HG02973 (cell line): ENCODE measurements at regions not wholly inside any gene's neighbourhood (a gene's known extent, or its start where the extent isn't known, plus 50 kb on each side); places are given as distances from the start of the nearest gene placed in this dataset.

Source experiments
- ATAC-seq: cut with Tn5 transposase; IDR thresholded peaks from one replicate; pipeline ENCODE4 v1.9.1; 2021; ENCODE audit warnings: moderate library complexity; ENCODE audit not compliant: unreplicated experiment

DNA sequence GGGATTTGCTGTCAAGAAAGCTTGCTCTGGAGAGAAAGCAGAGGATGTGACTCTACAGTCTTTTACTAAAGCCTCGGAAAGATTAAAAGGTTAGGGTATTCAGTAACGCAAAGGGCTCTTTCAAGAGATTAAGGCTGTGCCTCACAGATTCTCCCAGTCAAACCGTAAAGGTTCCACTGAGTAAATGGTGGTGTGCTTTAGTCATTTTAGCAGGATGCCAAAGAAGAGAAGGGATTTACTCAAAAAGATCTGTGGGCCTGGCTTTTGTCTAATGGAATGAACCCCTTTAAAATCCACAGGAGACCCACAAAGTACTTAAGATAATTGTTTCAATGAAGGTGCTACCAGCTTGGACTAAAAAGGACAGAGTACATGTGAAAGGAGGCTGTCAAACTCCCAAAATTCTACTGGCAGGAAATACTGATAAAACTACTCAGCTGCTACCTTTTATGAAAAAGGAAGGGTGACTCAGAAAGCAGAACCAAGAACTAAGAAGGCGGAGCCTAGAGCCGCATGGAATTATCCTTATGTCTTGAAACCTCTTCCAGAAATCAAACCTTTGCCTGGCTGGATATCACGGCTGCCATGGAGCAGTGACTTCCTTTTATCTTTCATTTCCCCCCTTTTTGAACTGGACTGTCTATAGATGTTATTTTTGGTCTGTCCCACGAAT lies 670.2 kb upstream of the ZEB2 start:
- no peak for ATAC-seq

DNA sequence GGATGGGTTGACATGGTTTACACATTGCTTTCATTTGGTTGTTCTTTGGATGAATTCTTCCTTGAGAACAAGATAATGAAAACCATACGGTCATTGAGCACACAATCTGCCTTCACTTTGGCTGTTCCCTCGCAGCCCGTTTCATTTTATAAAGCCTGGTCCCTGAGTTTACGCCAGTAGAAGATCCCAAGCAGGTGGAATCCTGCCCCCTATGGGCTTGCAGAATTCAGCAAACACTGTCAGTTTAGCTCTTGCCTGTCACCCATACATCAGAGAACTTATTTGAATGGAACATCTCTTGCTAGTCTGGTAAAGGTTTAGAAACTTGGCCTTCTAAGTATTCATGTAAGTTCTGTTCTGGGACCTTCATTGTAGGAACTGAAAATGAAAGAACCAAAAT lies 666.4 kb upstream of the ZEB2 start:
- ATAC-seq: no peak

GRCh38 chr2:145185696-145186095 lies 665.8 kb upstream of the ZEB2 start:
- no peak for ATAC-seq

DNA sequence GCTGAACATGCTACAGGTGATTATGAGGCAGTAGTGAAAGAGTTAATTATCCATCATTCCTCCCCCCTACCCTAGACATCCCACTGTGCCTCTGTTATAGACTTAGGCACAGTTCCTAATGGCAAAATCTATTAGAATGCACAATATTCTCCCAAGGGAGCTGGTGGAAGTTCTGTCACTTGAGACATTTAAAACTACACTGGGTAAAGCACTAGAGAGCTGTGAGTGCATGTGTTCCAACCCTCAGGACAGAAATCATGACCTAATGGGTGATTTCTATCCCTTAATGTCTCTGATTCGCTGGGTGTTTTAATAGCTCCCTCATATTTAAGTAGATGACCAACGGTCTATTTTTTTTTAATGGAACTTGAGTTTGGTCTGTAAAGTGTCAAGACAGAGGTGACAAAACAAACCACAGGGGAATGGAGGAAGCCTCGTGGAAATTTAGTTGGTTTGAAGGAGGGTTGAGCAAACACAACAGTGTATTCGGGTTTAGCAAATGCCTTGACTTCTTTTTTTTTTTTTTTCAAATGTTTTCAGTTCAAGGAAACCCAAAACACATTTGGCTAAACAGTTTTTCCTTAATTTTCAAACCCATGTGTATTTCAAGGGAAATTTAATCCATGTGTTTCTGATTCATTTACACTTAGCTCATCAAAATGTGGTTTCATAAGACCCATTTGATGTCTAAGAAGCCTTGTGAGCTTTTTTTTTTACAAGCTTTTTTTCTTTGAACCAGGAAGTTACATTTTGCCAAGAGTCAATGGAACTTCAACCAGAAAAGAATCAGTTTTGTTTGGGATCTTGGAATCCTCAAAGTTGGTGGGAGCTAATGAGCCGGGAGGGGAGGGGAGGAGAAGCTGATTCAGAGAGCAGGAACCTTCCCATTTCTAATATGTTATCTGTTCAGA lies 665.1 kb upstream of the ZEB2 start:
- ATAC-seq: no peak

DNA sequence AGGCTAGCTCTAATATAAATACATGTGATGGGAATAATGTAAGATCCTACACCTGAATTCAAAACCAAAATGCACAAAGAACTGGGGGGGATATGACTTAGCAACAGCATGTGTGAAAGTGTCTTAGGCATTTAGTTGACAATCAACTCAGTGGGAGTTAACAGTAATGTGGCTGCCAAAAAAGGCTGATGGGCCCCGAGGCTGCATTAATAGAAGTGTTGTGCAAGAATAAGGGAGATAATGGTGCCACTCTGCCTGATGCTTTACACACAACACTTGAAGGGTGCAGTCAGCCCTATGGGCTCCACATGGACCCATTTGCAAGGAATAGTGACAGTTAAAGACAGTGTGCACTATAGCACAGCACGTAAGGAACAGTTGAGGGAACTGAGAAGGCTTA lies 649.4 kb upstream of the ZEB2 start:
- ATAC-seq: no peak

DNA sequence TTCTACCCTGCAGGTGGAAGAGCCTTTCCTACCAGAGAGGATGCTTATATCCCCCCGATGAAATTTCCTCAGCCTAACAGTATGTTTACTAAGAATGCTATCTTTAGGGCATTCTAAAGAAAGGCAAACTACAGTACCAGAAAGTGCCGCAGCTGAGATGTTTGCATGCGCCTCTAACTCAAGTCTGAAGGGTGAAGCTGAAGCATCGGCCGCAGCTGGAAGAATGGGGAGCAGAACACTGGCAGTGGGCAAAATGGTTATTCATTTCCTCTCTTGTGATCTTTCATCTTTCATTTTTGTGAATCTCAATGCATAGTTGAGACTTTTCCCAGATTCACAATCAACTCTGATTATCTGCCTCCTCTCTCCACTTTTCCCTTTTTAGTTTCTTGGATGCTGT lies 648.2 kb upstream of the ZEB2 start:
- ATAC-seq: no peak

DNA sequence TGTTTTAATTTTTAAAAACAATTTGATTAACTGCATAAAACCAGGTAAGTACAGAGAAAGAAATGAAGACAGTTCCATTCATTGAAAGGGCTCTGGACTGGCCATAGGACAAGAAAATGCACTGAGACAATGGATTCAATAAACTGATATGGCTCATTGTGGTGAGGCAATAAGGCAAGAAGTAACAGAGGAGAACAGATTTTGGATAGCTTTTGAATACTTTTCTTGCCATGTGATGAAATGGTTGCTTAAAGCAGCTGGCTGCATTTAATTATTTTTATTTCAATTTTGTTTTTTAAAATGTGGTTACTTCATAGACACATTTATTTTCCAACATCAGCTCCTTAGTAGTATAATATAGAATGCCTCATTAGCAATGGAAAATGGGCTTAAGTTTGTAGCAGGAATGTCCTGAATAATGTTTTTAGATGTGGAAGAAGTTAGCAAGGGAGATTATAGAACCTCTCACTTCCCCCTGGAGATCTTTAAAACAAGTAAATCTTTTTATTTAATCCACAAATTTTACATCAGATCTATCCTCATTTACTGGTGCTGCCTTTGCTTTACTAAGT lies 646.9 kb upstream of the ZEB2 start:
- ATAC-seq: no peak

GRCh38 chr2:145161656-145162055 lies 641.7 kb upstream of the ZEB2 start:
- no peak for ATAC-seq

DNA sequence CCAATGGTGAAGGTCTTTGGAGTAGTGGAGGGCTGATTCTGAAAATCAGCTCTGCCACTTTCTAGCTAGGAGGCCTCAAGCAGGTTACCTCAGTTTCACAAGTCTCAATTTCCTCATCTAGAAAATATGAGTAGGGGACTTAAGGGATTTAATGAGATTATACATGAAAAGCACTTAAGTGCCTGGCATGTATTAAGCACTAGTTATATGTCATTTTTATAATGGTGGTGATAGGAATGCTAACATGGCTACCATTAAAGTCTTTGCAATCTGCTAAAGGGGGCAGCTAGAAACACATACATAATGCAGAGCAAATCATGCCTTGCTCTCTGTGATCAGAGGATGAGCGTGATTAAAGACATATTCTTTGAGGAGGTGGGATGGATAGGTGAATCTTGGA lies 640.9 kb upstream of the ZEB2 start:
- ATAC-seq: no peak

DNA sequence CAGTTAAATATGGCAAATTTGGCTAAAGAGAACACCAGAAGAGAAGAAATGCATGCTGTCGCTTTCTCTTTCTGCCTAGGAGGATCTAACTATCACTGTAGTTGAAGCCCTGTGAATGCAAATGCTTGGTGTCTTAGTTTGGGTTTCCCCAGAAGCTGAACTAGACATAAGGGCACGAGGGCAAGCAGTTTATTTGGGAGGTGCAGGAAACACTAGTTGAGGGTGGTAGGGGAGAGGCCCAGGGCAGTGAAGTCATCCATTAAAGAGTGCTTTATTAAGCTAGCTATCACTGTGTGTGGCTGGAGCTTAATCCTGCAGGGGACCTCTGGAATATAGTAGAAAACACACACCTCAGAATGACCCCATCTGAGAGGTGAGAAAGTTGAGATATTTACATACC lies 639.8 kb upstream of the ZEB2 start:
- ATAC-seq: no peak

GRCh38 chr2:145157741-145158591 lies 638.0 kb upstream of the ZEB2 start:
- ATAC-seq: no peak

DNA sequence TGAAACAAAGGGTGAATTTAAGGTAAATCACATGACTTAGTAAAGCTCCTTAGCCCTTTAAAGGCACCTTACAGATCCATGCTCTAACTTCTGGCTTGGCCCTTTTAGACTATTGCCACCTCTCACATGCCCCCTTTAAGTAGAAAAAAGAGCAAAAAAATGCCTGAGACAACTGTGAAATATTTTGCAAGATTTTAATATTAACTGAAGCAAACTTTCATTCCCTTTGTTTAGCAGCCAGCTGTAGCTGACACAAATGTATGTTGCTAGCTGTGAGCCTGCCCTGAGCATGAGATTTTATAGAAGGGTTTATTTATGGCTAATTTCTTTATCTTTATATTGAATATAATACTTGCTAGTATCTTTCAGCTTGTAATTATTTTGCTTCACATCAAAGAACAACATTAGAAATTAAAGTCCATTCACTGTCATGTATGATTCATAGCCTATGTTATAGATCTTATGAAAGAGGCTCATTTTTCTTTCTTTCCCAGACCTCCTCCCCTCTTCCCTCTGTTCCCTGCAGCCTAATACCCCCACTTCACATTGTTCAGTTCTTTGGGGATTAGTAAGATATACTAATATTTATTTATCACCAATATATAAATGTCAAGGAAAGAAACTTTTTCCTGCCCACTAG lies 637.2 kb upstream of the ZEB2 start:
- ATAC-seq: no peak

GRCh38 chr2:145156199-145156598 lies 636.3 kb upstream of the ZEB2 start:
- ATAC-seq: no peak

DNA sequence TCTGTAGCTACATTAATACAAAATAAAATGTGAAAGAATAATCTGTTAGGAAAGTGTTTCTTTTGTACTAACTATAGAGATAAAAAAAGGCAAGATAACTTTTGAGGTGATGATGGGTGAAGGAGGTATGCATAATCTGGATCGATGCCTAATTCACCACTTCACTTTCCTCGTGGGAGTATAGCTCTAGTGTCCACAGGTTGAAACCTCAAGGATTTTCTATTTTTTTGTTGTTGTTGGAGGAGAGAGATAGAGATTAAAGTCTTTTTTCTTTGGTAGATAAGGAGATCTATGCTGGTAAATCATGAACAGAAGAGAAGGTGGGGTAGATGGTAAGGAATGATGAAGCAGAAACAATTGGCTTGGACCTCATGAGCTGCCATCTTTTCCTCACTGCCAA lies 635.3 kb upstream of the ZEB2 start:
- no peak for ATAC-seq

GRCh38 chr2:145154731-145155130 lies 634.8 kb upstream of the ZEB2 start:
- ATAC-seq: no peak

DNA sequence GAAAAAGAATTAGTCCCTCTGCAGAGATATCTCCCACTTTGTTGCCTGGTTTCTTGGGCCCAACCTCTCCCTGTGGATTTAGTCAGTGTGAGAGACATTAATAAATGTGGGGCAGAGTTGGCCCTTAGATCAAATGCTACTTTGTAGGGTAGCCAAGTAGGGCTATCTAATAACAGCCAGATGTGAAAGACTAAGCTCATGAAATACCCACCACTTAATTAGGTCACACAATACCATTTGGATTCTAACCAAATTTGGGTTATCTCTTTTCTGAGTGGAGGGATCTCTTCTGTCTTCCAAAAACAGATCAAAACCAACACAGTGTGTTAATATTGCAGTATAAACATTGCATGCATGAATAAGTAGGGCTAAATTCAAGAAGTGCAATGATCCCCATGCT lies 626.8 kb upstream of the ZEB2 start:
- ATAC-seq: no peak

GRCh38 chr2:145144131-145144728 lies 624.3 kb upstream of the ZEB2 start:
- ATAC-seq: no peak

DNA sequence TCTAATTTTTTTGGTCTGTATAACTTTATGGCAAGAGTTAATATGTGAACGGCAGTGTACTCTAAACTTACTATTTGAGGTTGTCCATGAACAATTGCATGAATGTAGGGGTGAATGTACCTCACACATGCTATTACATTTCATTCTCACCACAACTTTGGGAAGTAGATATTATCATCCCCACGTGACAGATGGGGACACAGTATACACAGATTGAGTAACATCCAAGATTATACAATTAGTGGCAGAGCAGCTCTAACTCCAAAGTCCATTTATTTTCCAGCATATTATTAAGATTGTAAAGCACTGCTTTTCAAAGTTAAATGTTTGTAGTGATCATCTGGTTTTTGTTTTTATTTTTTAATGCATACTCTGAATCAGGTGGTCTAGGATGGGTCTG lies 622.1 kb upstream of the ZEB2 start:
- no peak for ATAC-seq

DNA sequence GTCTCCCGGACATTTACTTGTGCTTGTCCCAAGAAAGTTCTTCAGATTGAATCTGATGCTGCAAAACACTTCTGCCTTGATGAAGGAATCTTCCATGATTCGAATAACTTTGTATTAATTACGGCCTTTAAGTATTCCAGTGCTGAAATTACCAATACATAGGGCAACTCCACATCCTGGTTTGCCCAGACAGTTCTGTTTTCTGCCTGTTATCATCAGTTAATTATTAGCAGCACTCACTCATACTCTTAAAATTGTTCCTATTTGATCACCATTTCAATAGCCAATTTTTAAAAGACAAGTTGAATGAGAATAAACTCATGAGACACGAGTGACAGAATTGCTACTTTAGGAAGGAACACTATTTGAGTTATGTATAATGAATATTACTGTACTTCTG lies 620.7 kb upstream of the ZEB2 start:
- ATAC-seq: no peak

- ATAC-seq: no peak
Measured at GRCh38 chr2:145138626-145139025, 618.7 kb upstream of the ZEB2 start.
